ENCODE measurements at regions not wholly inside any gene's neighbourhood (a gene's known extent, or its start where the extent isn't known, plus 50 kb on each side); places are given as distances from the start of the nearest gene placed in this dataset.

DNA sequence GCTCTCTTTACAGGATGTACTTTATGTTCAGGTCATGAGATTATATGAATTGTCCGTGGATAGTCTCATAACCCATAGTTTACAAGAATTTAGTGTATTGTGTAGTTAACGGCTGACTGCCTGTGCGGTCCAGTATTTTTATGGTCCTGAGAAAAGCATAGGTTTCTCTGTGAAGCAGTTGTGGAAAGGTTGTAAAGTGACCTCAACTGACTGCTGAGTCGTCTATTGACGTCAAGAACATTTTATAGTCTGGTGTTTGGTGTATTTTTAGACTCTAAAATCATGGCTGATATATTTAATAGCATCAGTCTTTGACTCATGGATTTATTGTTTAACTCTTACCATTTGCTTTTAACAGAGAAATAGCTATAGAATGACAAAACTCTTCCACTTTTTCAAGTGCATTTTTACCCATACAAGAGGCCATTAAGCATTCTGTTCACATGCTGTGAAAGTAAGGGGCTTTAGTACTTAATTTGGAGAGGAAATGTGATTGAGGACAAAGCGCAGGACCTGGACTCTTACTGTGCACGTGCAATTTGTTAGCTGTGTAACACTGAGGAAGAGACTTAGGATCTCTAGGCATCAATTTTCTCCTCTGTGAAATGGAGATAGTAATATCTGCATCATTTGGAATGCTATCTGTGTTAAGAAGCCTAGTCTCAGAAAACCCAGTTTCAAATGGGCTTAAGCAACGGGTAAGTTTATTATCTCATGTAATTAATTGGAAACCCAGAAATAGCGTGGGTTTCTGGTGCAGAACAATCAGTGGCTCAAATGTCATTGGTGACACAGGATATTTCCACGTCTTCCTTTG lies 240.8 kb downstream of the NFKBIZ start:
- TF ChIP-seq, protein P1, sequence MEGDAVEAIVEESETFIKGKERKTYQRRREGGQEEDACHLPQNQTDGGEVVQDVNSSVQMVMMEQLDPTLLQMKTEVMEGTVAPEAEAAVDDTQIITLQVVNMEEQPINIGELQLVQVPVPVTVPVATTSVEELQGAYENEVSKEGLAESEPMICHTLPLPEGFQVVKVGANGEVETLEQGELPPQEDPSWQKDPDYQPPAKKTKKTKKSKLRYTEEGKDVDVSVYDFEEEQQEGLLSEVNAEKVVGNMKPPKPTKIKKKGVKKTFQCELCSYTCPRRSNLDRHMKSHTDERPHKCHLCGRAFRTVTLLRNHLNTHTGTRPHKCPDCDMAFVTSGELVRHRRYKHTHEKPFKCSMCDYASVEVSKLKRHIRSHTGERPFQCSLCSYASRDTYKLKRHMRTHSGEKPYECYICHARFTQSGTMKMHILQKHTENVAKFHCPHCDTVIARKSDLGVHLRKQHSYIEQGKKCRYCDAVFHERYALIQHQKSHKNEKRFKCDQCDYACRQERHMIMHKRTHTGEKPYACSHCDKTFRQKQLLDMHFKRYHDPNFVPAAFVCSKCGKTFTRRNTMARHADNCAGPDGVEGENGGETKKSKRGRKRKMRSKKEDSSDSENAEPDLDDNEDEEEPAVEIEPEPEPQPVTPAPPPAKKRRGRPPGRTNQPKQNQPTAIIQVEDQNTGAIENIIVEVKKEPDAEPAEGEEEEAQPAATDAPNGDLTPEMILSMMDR (IDR thresholded peaks at IDR 0.05 in 8 of 11, conservative IDR thresholded peaks at IDR 0.05 in 3 of 11): no peak
- TF ChIP-seq POLR2A (IDR thresholded peaks at IDR 0.05) (no peak), POLR2AphosphoS5 (IDR thresholded peaks at IDR 0.05) (no peak)

Data from spleen (tissue), 7 donors.